OCI-LY3 (cell line): ENCODE measurements at regions not wholly inside any gene's neighbourhood (a gene's known extent, or its start where the extent isn't known, plus 50 kb on each side); places are given as distances from the start of the nearest gene placed in this dataset.

Experiments used
- H2AFZ ChIP-seq: fragments of 200-600, 300-600 bp; shearing (Covaris generic); 2 replicates; pipeline ENCODE4 v1.6.0; 2014; ENCODE audit warnings: antibody characterized with exemption, low read depth, low read length
- H3K27ac ChIP-seq: fragments of 200-600, 300-600 bp; sonication (generic); 2 replicates; pipeline ENCODE4 v1.5.1; 2014; ENCODE audit warnings: mild to moderate bottlenecking, low read length, moderate library complexity, mixed read lengths
- H3K27me3 ChIP-seq: fragments of 200-600, 300-600 bp; sonication (generic); 2 replicates; pipeline ENCODE4 v1.6.1; 2014; ENCODE audit warnings: low read depth, low read length, mixed read lengths
- H3K36me3 ChIP-seq: fragments of 200-600, 300-600 bp; sonication (generic); replicated peaks from 2 replicates; pipeline ENCODE3; 2014; ENCODE audit warnings: low read depth, low read length, mixed read lengths
- H3K4me1 ChIP-seq: fragments of 300-600, 200-600 bp; sonication (generic); 2 replicates; pipeline ENCODE4 v1.6.1; 2014; ENCODE audit warnings: low read length, mixed read lengths
- H3K4me2 ChIP-seq: fragments of 200-600, 300-600 bp; sonication (generic); 2 replicates; pipeline ENCODE4 v1.6.1; 2014; ENCODE audit warnings: low read length, mixed read lengths
- H3K4me3 ChIP-seq: fragments of 300-600, 200-600 bp; sonication (generic); 2 replicates; pipeline ENCODE4 v1.5.1; 2014; ENCODE audit warnings: antibody characterized with exemption, mild to moderate bottlenecking, low read length, moderate library complexity
- H3K79me2 ChIP-seq: fragments of 300-600, 200-600 bp; shearing (Covaris generic); 2 replicates; pipeline ENCODE4 v1.6.1; 2014; ENCODE audit warnings: mild to moderate bottlenecking, low read length, mixed read lengths
- H3K9ac ChIP-seq: fragments of 300-600, 200-600 bp; shearing (Covaris generic); 2 replicates; pipeline ENCODE4 v1.6.0; 2014; ENCODE audit warnings: mild to moderate bottlenecking, low read length, moderate library complexity
- H3K9me3 ChIP-seq: fragments of 200-600, 300-600 bp; shearing (Covaris generic); 2 replicates; pipeline ENCODE4 v1.6.1; 2014; ENCODE audit warnings: low read length, mixed read lengths; ENCODE audit not compliant: insufficient read depth
- H4K20me1 ChIP-seq: fragments of 200-600, 300-600 bp; sonication (generic); 2 replicates; pipeline ENCODE4 v1.6.1; 2016; ENCODE audit warnings: low read length, mixed read lengths; ENCODE audit not compliant: insufficient read depth
- CTCF ChIP-seq: fragments of 200-600, 300-600 bp; sonication (generic); IDR thresholded peaks from 2 replicates; pipeline ENCODE4 v1.5.1; 2014; ENCODE audit warnings: antibody characterized with exemption, low read length, low read depth
- EZH2phosphoT487 ChIP-seq: fragments of 200-600 bp; shearing (Covaris generic); IDR thresholded peaks from 2 replicates; pipeline ENCODE4 v1.6.1; 2018; ENCODE audit warnings: antibody characterized with exemption, mixed run types, low read depth

DNA sequence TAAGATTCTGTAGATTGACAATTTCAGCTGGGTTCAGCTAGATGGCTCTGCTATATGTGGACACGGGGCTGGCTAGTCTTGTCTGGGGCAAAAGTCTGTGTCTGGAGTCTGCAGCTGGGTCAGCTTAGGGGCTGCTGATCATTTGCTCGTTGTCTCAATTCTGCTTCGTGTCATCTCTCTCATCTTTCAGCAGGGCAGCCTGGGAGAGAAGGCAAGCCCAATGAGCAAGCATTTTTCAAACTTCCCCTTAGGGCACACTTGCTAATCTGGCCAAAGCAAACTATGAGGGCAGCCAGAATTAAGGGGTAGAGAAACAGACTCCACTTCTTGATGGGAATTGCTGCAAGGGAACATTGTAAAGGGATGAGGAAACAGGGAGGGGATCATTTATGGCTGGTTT is 462.6 kb downstream of the SLC4A3 start:
- no peak for TF ChIP-seq CTCF
- TF ChIP-seq EZH2phosphoT487: no peak
- no peaks in the 10 kb centered on the region for H3K4me1 ChIP-seq
- H3K4me2 ChIP-seq: no peak overlapping the region
- H4K20me1 ChIP-seq: no peaks in the 10 kb centered on the region
- no peaks in the 10 kb centered on the region for H3K79me2 ChIP-seq
- H2AFZ ChIP-seq: no peak overlapping the region
- H3K9ac ChIP-seq: no peak overlapping the region
- no peak overlapping the region for H3K4me3 ChIP-seq
- no peaks in the 10 kb centered on the region for H3K36me3 ChIP-seq
- H3K9me3 ChIP-seq: no peaks in the 10 kb centered on the region
- no peaks in the 10 kb centered on the region for H3K27me3 ChIP-seq
- H3K27ac ChIP-seq: no peak overlapping the region

GRCh38 chr2:220096406-220096805 is 469.0 kb downstream of the SLC4A3 start:
- H3K4me2 ChIP-seq: no peak overlapping the region
- no peak overlapping the region for H3K27ac ChIP-seq
- no peaks in the 10 kb centered on the region for H3K79me2 ChIP-seq
- TF ChIP-seq EZH2phosphoT487 (no peak), CTCF (no peak)
- H3K9me3 ChIP-seq: no peaks in the 10 kb centered on the region
- H3K4me1 ChIP-seq: no peaks in the 10 kb centered on the region
- no peak overlapping the region for H2AFZ ChIP-seq
- no peaks in the 10 kb centered on the region for H3K36me3 ChIP-seq
- no peaks in the 10 kb centered on the region for H4K20me1 ChIP-seq
- H3K4me3 ChIP-seq: no peak overlapping the region
- H3K9ac ChIP-seq: no peak overlapping the region
- no peaks in the 10 kb centered on the region for H3K27me3 ChIP-seq

DNA sequence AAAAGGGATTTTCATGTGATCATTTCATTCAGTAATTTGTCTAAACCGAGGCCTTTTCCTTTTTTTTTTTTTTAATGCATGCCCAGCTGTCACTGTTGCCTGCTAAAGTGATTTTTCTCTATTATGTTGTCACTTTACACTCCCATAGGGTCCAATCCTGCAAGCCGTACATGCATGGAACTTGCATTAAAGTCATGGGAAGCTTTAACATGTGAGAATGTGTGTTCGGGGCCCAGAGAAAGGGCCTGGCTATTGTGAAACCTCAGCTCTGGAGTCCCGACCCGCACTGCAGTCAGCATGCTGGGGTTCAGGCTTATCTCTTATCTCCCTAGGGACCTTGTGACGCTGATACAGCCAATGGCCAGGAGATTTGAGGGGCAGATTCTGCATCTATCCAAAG is 474.6 kb downstream of the SLC4A3 start:
- Histone ChIP-seq H2AFZ (no peak overlapping the region), H3K36me3 (no peaks in the 10 kb centered on the region), H3K9ac (no peak overlapping the region), H3K27ac (no peak overlapping the region), H3K4me3 (no peak overlapping the region), H3K4me1 (peaks cover 8% of the 10 kb centered on the region), H3K79me2 (no peaks in the 10 kb centered on the region), H4K20me1 (no peaks in the 10 kb centered on the region), H3K9me3 (no peaks in the 10 kb centered on the region), H3K4me2 (no peak overlapping the region), H3K27me3 (no peaks in the 10 kb centered on the region)
- TF ChIP-seq EZH2phosphoT487 (no peak), CTCF (no peak)

DNA sequence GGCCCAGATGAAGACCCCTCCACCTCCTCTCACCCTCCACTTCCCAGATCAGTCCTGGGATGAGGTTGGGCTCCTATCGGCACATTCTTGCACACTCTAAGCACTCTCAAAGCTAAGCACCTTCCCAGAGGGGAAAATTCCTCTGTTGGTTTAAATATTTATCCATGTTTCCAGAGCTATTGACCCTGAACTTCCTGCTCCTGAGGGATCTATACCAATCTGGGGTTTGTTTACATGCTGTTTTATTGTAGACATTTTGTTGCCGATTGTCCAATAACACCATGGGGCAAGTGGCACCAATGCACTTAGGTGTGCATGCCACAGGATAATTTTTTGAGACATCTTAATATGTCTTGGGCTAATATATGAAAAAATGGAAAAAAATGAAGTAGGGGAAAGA is 476.2 kb downstream of the SLC4A3 start:
- Histone ChIP-seq H3K9me3 (no peaks in the 10 kb centered on the region), H3K4me3 (no peak overlapping the region), H2AFZ (no peak overlapping the region), H3K4me2 (no peak overlapping the region), H3K4me1 (peaks cover 8% of the 10 kb centered on the region), H3K9ac (no peak overlapping the region), H3K27me3 (no peaks in the 10 kb centered on the region), H3K27ac (no peak overlapping the region), H3K36me3 (no peaks in the 10 kb centered on the region), H3K79me2 (no peaks in the 10 kb centered on the region), H4K20me1 (no peaks in the 10 kb centered on the region)
- TF ChIP-seq CTCF: no peak
- no peak for TF ChIP-seq EZH2phosphoT487
